ENCODE measurements at regions not wholly inside any gene's neighbourhood (a gene's known extent, or its start where the extent isn't known, plus 50 kb on each side); places are given as distances from the start of the nearest gene placed in this dataset.

DNA sequence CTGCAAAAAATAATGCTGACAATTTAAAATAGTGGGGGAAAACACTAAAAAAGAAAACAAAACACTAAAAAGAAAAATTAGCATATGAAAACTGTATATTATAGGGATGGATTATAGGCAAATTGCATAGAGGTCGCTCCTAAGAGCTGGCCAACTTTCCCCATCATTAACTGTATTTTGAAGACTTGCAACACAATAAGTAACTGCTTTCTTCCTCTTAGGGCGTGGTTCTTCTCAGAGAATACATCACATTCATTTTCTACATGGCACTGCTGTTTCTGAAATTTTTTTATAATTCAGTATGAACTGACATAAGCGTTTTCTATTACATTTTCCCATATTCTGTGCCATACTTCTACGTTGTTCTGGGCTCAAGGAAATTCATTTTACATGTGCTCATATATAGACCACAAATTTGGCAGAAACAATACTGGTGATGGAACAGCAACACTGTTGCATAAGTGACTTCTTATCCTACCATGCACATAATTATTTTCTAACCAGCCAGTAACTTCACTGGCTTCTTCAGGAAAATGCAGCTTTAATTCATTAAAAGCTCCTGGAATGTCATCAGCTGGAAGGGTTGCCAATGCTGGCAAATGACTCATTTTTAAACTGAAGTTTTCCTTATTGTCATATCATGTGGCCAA lies 171.2 kb upstream of the DMAC1 start:
- Histone ChIP-seq H3K4me3 (ENCODE audit: low read depth in 2 of 2, low read length in 2 of 2) (no peak overlapping the region), H3K4me1 (ENCODE audit: control insufficient read depth, insufficient read depth, low read length) (no peaks in the 10 kb centered on the region), H3K36me3 (ENCODE audit: control insufficient read depth, insufficient read depth, low read length) (no peaks in the 10 kb centered on the region), H3K27ac (ENCODE audit: low read length) (no peak overlapping the region), H3K27me3 (ENCODE audit: control insufficient read depth, insufficient read depth, low read length) (no peaks in the 10 kb centered on the region), H3K9me3 (ENCODE audit: control insufficient read depth, insufficient read depth, low read depth, low read length) (no peaks in the 10 kb centered on the region)
- in situ Hi-C loops (cut with HindIII; ENCODE audit: low pct_unique_long_range_greater_than_20kb, low sequenced_read_pairs) (no loop called here), intact Hi-C loops (cut with micrococcal nuclease; ENCODE audit: unreplicated experiment) (no loop called here)
- DNase-seq (ENCODE audit: low read depth, low spot score) (no peak), ATAC-seq (no peak)
- TF ChIP-seq TCF7L2 (IDR thresholded peaks at IDR 0.05; ENCODE audit: low read depth, low read length) = no peak
- TF ChIP-seq CTCF (IDR thresholded peaks at IDR 0.05) = no peak
- no peak for TF ChIP-seq SIN3A (IDR thresholded peaks at IDR 0.05; ENCODE audit: borderline replicate concordance, insufficient read depth, low read depth, low read length)
- no peak for TF ChIP-seq REST (IDR thresholded peaks at IDR 0.05; ENCODE audit: insufficient read depth in 1 of 2, low read depth in 2 of 2, low read length in 1 of 2)
- CTCF ChIA-PET = no interaction called here
- POLR2A ChIA-PET = no interaction called here
- no TSS peak for BruUV-seq (replicated peaks)

GRCh38 chr9:7968687-7969086 lies 169.1 kb upstream of the DMAC1 start:
- no peak overlapping the region for H3K27ac ChIP-seq (ENCODE audit: low read length)
- in situ Hi-C loops (cut with HindIII; ENCODE audit: low pct_unique_long_range_greater_than_20kb, low sequenced_read_pairs) (no loop called here), intact Hi-C loops (cut with micrococcal nuclease; ENCODE audit: unreplicated experiment) (no loop called here)
- ChIA-PET CTCF (no interaction called here), POLR2A (no interaction called here)
- H3K4me1 ChIP-seq (ENCODE audit: control insufficient read depth, insufficient read depth, low read length) = no peaks in the 10 kb centered on the region
- no peaks in the 10 kb centered on the region for H3K36me3 ChIP-seq (ENCODE audit: control insufficient read depth, insufficient read depth, low read length)
- TF ChIP-seq TCF7L2 (IDR thresholded peaks at IDR 0.05; ENCODE audit: low read depth, low read length) (no peak), SIN3A (IDR thresholded peaks at IDR 0.05; ENCODE audit: borderline replicate concordance, insufficient read depth, low read depth, low read length) (no peak), CTCF (IDR thresholded peaks at IDR 0.05) (no peak), REST (IDR thresholded peaks at IDR 0.05; ENCODE audit: insufficient read depth in 1 of 2, low read depth in 2 of 2, low read length in 1 of 2) (no peak), POLR2AphosphoS5 (IDR thresholded peaks at IDR 0.05; ENCODE audit: low read depth, low read length) (no peak)
- no TSS peak for BruUV-seq (replicated peaks)
- DNase-seq (ENCODE audit: low read depth, low spot score) = no peak
- no peak overlapping the region for H3K4me3 ChIP-seq (ENCODE audit: low read depth in 2 of 2, low read length in 2 of 2)
- no peak for ATAC-seq
- no peaks in the 10 kb centered on the region for H3K27me3 ChIP-seq (ENCODE audit: control insufficient read depth, insufficient read depth, low read length)
- no peaks in the 10 kb centered on the region for H3K9me3 ChIP-seq (ENCODE audit: control insufficient read depth, insufficient read depth, low read depth, low read length)

Data from Panc1 (cell line).